ENCODE measurements at regions not wholly inside any gene's neighbourhood (a gene's known extent, or its start where the extent isn't known, plus 50 kb on each side); places are given as distances from the start of the nearest gene placed in this dataset.
A peak's percentile ranks its signal among the peaks of the same experiment; 100 is the strongest.

GRCh38 chr22:23503736-23504440, 76.2 kb downstream of the IGLL1 start:
- Histone ChIP-seq H3K4me1 (replicated peaks in 1 of 2; ENCODE audit: control insufficient read depth in 2 of 2, insufficient read depth in 2 of 2, low read length in 2 of 2) (peaks cover 0 to 5% of the 10 kb centered on the region in 2 experiments; a peak in 2 of 5 replicates), H3K79me2 (ENCODE audit: control insufficient read depth, insufficient read depth, low read length) (no peaks in the 10 kb centered on the region), H4K20me1 (replicated peaks; ENCODE audit: control insufficient read depth, insufficient read depth, low read length) (no peaks in the 10 kb centered on the region), H3K9ac (ENCODE audit: insufficient read depth in 1 of 2, low read depth in 2 of 2, low read length in 2 of 2) (no peak overlapping the region; a peak in 1 of 4 replicates), H3K27ac (ENCODE audit: extremely low read depth, low read depth, low read length) (no peak overlapping the region), H3K4me3 (no peak overlapping the region), H3K27me3 (ENCODE audit: control insufficient read depth in 2 of 2, insufficient read depth in 2 of 2, low read length in 2 of 2) (peaks cover 0 to 6% of the 10 kb centered on the region in 2 experiments; a peak in 1 of 5 replicates), H3K4me2 (ENCODE audit: insufficient read depth, low read length) (no peak overlapping the region), H2AFZ (ENCODE audit: low read depth, low read length) (peak overlapping the region; percentile 51; the same call in 1 of the 2 replicates), H3K9me3 (replicated peaks; ENCODE audit: control insufficient read depth, insufficient read depth, low read depth, low read length) (no peaks in the 10 kb centered on the region), H3K9me1 (ENCODE audit: control insufficient read depth, insufficient read depth, low read length) (no peaks in the 10 kb centered on the region), H3K36me3 (ENCODE audit: control insufficient read depth, insufficient read depth, low read length) (no peaks in the 10 kb centered on the region)
- BruUV-seq (replicated peaks), result no TSS peak
- no peak for ATAC-seq
- TF ChIP-seq HDAC2 (IDR thresholded peaks at IDR 0.05), result no peak
- TF ChIP-seq GTF2A2 (tag; IDR thresholded peaks at IDR 0.05), result no peak
- no peak for TF ChIP-seq KAT8 (IDR thresholded peaks at IDR 0.05; ENCODE audit: low read depth)
- no peak for TF ChIP-seq NR2C1 (IDR thresholded peaks at IDR 0.05)
- no peak for TF ChIP-seq NR2C1 (tag; IDR thresholded peaks at IDR 0.05)
- no peak for TF ChIP-seq RB1 (IDR thresholded peaks at IDR 0.05; ENCODE audit: low read depth)
- TF ChIP-seq, protein P1, sequence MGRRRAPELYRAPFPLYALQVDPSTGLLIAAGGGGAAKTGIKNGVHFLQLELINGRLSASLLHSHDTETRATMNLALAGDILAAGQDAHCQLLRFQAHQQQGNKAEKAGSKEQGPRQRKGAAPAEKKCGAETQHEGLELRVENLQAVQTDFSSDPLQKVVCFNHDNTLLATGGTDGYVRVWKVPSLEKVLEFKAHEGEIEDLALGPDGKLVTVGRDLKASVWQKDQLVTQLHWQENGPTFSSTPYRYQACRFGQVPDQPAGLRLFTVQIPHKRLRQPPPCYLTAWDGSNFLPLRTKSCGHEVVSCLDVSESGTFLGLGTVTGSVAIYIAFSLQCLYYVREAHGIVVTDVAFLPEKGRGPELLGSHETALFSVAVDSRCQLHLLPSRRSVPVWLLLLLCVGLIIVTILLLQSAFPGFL (CRISPR knock-in tag; IDR thresholded peaks at IDR 0.05), result no peak
- no peak for TF ChIP-seq CBX8 (IDR thresholded peaks at IDR 0.05; ENCODE audit: borderline replicate concordance, extremely low read depth, low read depth, low read length, poor library complexity, severe bottlenecking)
- TF ChIP-seq TOE1 (IDR thresholded peaks at IDR 0.05; ENCODE audit: borderline replicate concordance), result no peak
- no peak for TF ChIP-seq TOE1 (CRISPR knock-in tag; IDR thresholded peaks at IDR 0.05; ENCODE audit: borderline replicate concordance, low read depth)
- TF ChIP-seq MIER1 (IDR thresholded peaks at IDR 0.05; ENCODE audit: low read depth), result no peak
- no peak for TF ChIP-seq LEF1 (IDR thresholded peaks at IDR 0.05)
- TF ChIP-seq EWSR1 (IDR thresholded peaks at IDR 0.05; ENCODE audit: borderline replicate concordance, low read depth, partially characterized antibody), result no peak
- no peak for TF ChIP-seq ZNF146 (CRISPR knock-in tag; IDR thresholded peaks at IDR 0.05; ENCODE audit: unreplicated experiment)
- 32% methylated on average over 12 of the region's 15 CpGs for WGBS (ENCODE audit: insufficient coverage, low coverage, missing lambda C conversion rate)
- no peak for FAIRE-seq
- DNase-seq (ENCODE audit: extremely low read depth in 1 of 4, low spot score in 3 of 4), result no peak
- POLR2A ChIA-PET, result no interaction called here
- CTCF ChIA-PET (ENCODE audit: low intra/inter-chr PET ratio), result no interaction called here
- in situ Hi-C loops (cut with MboI), result no loop called here
- intact Hi-C loops (cut with micrococcal nuclease), result no loop called here

Data from K562 (cell line).